DND-41 (cell line): ENCODE measurements at regions not wholly inside any gene's neighbourhood (a gene's known extent, or its start where the extent isn't known, plus 50 kb on each side); places are given as distances from the start of the nearest gene placed in this dataset.

Experiments used
- CTCF ChIP-seq: IDR thresholded peaks from 2 replicates; pipeline ENCODE4 v1.5.1; 2012; ENCODE audit warnings: borderline replicate concordance, low read length, moderate library complexity, mild to moderate bottlenecking; ENCODE audit not compliant: poor library complexity, severe bottlenecking; ENCODE audit errors: extremely low read depth
- EZH2 ChIP-seq: IDR thresholded peaks from 3 replicates; pipeline ENCODE4 v1.6.1; 2012; ENCODE audit warnings: borderline replicate concordance, low read depth, mild to moderate bottlenecking, moderate library complexity, low read length, inconsistent platforms; ENCODE audit not compliant: severe bottlenecking

DNA sequence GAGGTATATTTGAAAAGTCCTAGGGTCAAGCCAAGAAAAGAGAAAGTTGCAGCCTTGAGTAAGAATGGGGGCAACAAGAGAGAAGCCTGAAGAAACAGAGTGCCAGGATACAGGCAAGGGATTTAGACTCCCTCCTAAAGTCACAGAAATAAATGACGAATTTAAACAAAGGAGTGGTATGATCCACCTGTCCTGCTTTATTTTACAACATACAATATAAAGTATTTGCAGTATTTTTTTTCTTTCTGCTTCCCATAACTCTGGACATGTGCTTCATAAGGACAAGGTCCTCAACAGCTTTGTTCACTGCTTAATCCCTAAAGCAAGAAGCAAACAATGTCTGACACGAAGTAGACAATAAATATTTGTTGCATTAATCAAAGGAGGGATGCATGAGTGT, 57.4 kb downstream of the IFNG start:
- TF ChIP-seq EZH2 (no peak), CTCF (no peak)
